KMS-11 (cell line): ENCODE measurements at regions not wholly inside any gene's neighbourhood (a gene's known extent, or its start where the extent isn't known, plus 50 kb on each side); places are given as distances from the start of the nearest gene placed in this dataset.

ENCODE experiments used
- H2AFZ ChIP-seq: fragments of 200-600 bp; sonication (generic); 2 replicates; pipeline ENCODE4 v1.6.1; 2016; ENCODE audit warnings: antibody characterized with exemption, mixed run types, low read depth
- H3K27ac ChIP-seq: fragments of 200-600 bp; sonication (generic); 2 replicates; pipeline ENCODE4 v1.6.1; 2016; ENCODE audit warnings: mild to moderate bottlenecking, mixed run types
- H3K27me3 ChIP-seq: fragments of 200-600 bp; sonication (generic); 2 replicates; pipeline ENCODE4 v1.6.1; 2017; ENCODE audit warnings: mild to moderate bottlenecking, low read depth, mixed run types, moderate library complexity; ENCODE audit not compliant: insufficient read depth
- H3K36me3 ChIP-seq: fragments of 200-600 bp; sonication (generic); 2 replicates; pipeline ENCODE4 v1.6.1; 2017; ENCODE audit warnings: mild to moderate bottlenecking, mixed run types; ENCODE audit not compliant: insufficient read depth
- H3K4me1 ChIP-seq: fragments of 200-600 bp; sonication (generic); 2 replicates; pipeline ENCODE4 v1.6.1; 2016; ENCODE audit warnings: mild to moderate bottlenecking, low read depth, mixed run types; ENCODE audit not compliant: poor library complexity, severe bottlenecking
- H3K4me2 ChIP-seq: fragments of 200-600 bp; sonication (generic); 2 replicates; pipeline ENCODE4 v1.7.0; 2016; ENCODE audit warnings: mild to moderate bottlenecking, mixed run types
- H3K4me3 ChIP-seq: fragments of 200-600 bp; sonication (generic); IDR thresholded peaks from 2 replicates; pipeline ENCODE4 v1.6.1; 2017; ENCODE audit warnings: low read depth, low read length, mixed read lengths; ENCODE audit not compliant: insufficient read depth
- H3K79me2 ChIP-seq: fragments of 200-600 bp; sonication (generic); 2 replicates; pipeline ENCODE4 v1.6.1; 2016; ENCODE audit warnings: low read depth, mixed run types; ENCODE audit not compliant: insufficient read depth
- H3K9ac ChIP-seq: fragments of 200-600 bp; sonication (generic); 2 replicates; pipeline ENCODE4 v1.6.1; 2016; ENCODE audit warnings: mild to moderate bottlenecking, mixed run types
- H4K20me1 ChIP-seq: fragments of 200-600 bp; sonication (generic); 2 replicates; pipeline ENCODE4 v1.6.1; 2016; ENCODE audit warnings: mild to moderate bottlenecking, mixed run types; ENCODE audit not compliant: insufficient read depth
- CTCF ChIP-seq: fragments of 200-600 bp; sonication (generic); conservative IDR thresholded peaks from 2 replicates; pipeline ENCODE4 v1.6.1; 2017; ENCODE audit warnings: low read depth, mild to moderate bottlenecking, antibody characterized with exemption, low read length, moderate library complexity, mixed read lengths

GRCh38 chr5:15391704-15392397 lies 108.1 kb upstream of the FBXL7 start:
- no peak overlapping the region for H3K9ac ChIP-seq
- no peak for TF ChIP-seq CTCF
- no peaks in the 10 kb centered on the region; the same call in 1 of the 2 replicates for H3K36me3 ChIP-seq
- H2AFZ ChIP-seq = no peak overlapping the region
- H3K79me2 ChIP-seq = no peaks in the 10 kb centered on the region
- H3K4me3 ChIP-seq = no peak overlapping the region
- no peak overlapping the region for H3K4me2 ChIP-seq
- H4K20me1 ChIP-seq = no peaks in the 10 kb centered on the region
- H3K4me1 ChIP-seq = no peaks in the 10 kb centered on the region
- H3K27ac ChIP-seq = no peak overlapping the region
- no peaks in the 10 kb centered on the region for H3K27me3 ChIP-seq

GRCh38 chr5:15388866-15389265 lies 111.1 kb upstream of the FBXL7 start:
- no peak overlapping the region for H3K9ac ChIP-seq
- no peak overlapping the region for H3K4me3 ChIP-seq
- no peaks in the 10 kb centered on the region for H4K20me1 ChIP-seq
- no peak overlapping the region for H3K4me2 ChIP-seq
- H3K4me1 ChIP-seq = no peaks in the 10 kb centered on the region
- no peaks in the 10 kb centered on the region for H3K27me3 ChIP-seq
- TF ChIP-seq CTCF = no peak
- no peak overlapping the region for H2AFZ ChIP-seq
- no peaks in the 10 kb centered on the region; the same call in 1 of the 2 replicates for H3K36me3 ChIP-seq
- no peaks in the 10 kb centered on the region for H3K79me2 ChIP-seq
- no peak overlapping the region for H3K27ac ChIP-seq

GRCh38 chr5:15387931-15388524 lies 112.0 kb upstream of the FBXL7 start:
- H3K9ac ChIP-seq = no peak overlapping the region
- H4K20me1 ChIP-seq = no peaks in the 10 kb centered on the region
- no peaks in the 10 kb centered on the region; the same call in 1 of the 2 replicates for H3K36me3 ChIP-seq
- no peak overlapping the region for H2AFZ ChIP-seq
- H3K27ac ChIP-seq = no peak overlapping the region
- no peaks in the 10 kb centered on the region for H3K79me2 ChIP-seq
- H3K4me3 ChIP-seq = no peak overlapping the region
- no peaks in the 10 kb centered on the region for H3K27me3 ChIP-seq
- TF ChIP-seq CTCF = no peak
- H3K4me1 ChIP-seq = no peaks in the 10 kb centered on the region
- H3K4me2 ChIP-seq = no peak overlapping the region

- Histone ChIP-seq H3K4me3 (no peak overlapping the region), H4K20me1 (no peaks in the 10 kb centered on the region), H2AFZ (no peak overlapping the region), H3K79me2 (no peaks in the 10 kb centered on the region), H3K9ac (no peak overlapping the region), H3K4me2 (no peak overlapping the region), H3K27me3 (no peaks in the 10 kb centered on the region), H3K36me3 (no peaks in the 10 kb centered on the region), H3K4me1 (no peaks in the 10 kb centered on the region), H3K27ac (no peak overlapping the region)
- no peak for TF ChIP-seq CTCF
These were observed 113.9 kb upstream of the FBXL7 start for GRCh38 chr5:15386122-15386521.
